ENCODE measurements at regions not wholly inside any gene's neighbourhood (a gene's known extent, or its start where the extent isn't known, plus 50 kb on each side); places are given as distances from the start of the nearest gene placed in this dataset.

- H4K20me1 ChIP-seq (ENCODE audit: insufficient read depth, low read length): no peaks in the 10 kb centered on the region
- DNase-seq (ENCODE audit: low spot score): no peak
- H3K36me3 ChIP-seq (ENCODE audit: insufficient read depth, low read length): no peaks in the 10 kb centered on the region
- POLR2A ChIA-PET: interaction anchor here (0.7 kb wide), 1 partner anchor 1138 kb away, joined by 3 read pairs; no protein-coding TSS in a partner anchor
- intact Hi-C loops (cut with micrococcal nuclease; ENCODE audit: unreplicated experiment): no loop called here
- no peaks in the 10 kb centered on the region for H3K9me3 ChIP-seq (ENCODE audit: low read length)
- BruUV-seq (replicated peaks): no TSS peak
- TF ChIP-seq EZH2phosphoT487 (IDR thresholded peaks at IDR 0.05; ENCODE audit: borderline replicate concordance, low read depth, low read length) (no peak), CTCF (conservative IDR thresholded peaks at IDR 0.05; ENCODE audit: low read length) (no peak)
- CTCF ChIA-PET (ENCODE audit: unreplicated experiment): no interaction called here
- no peak overlapping the region for H3K4me2 ChIP-seq (ENCODE audit: low read length)
- no peaks in the 10 kb centered on the region for H3K4me1 ChIP-seq (ENCODE audit: insufficient read depth, low read length, poor library complexity, severe bottlenecking)
- H3K27ac ChIP-seq (ENCODE audit: low read depth, low read length, poor library complexity, severe bottlenecking): no peak overlapping the region
- no peaks in the 10 kb centered on the region for H3K9me2 ChIP-seq (ENCODE audit: insufficient read depth, low read length)
- H3K79me2 ChIP-seq (ENCODE audit: insufficient read depth, low read depth, low read length): no peaks in the 10 kb centered on the region
- H2AFZ ChIP-seq (ENCODE audit: low read length): no peak overlapping the region
- no peak overlapping the region for H3K4me3 ChIP-seq (ENCODE audit: low read depth, low read length, poor library complexity, severe bottlenecking)
Observed at GRCh38 chr6:167575158-167575696, 250.3 kb downstream of the TTLL2 start.

- TF ChIP-seq CTCF (conservative IDR thresholded peaks at IDR 0.05; ENCODE audit: low read length): no peak
- TF ChIP-seq EZH2phosphoT487 (IDR thresholded peaks at IDR 0.05; ENCODE audit: borderline replicate concordance, low read depth, low read length): no peak
- intact Hi-C loops (cut with micrococcal nuclease; ENCODE audit: unreplicated experiment): no loop called here
- POLR2A ChIA-PET: no interaction called here
Observed at GRCh38 chr6:167576050-167576741, 250.5 kb upstream of the AFDN start.

GRCh38 chr6:167576828-167577503 is 249.7 kb upstream of the AFDN start:
- no peaks in the 10 kb centered on the region for H3K79me2 ChIP-seq (ENCODE audit: insufficient read depth, low read depth, low read length)
- no peak overlapping the region for H3K4me3 ChIP-seq (ENCODE audit: low read depth, low read length, poor library complexity, severe bottlenecking)
- no peaks in the 10 kb centered on the region for H3K9me3 ChIP-seq (ENCODE audit: low read length)
- TF ChIP-seq CTCF (conservative IDR thresholded peaks at IDR 0.05; ENCODE audit: low read length): no peak
- TF ChIP-seq EZH2phosphoT487 (IDR thresholded peaks at IDR 0.05; ENCODE audit: borderline replicate concordance, low read depth, low read length): no peak
- ChIA-PET POLR2A (no interaction called here), CTCF (ENCODE audit: unreplicated experiment) (no interaction called here)
- BruUV-seq (replicated peaks): no TSS peak
- H3K4me1 ChIP-seq (ENCODE audit: insufficient read depth, low read length, poor library complexity, severe bottlenecking): no peaks in the 10 kb centered on the region
- DNase-seq (ENCODE audit: low spot score): no peak
- H3K4me2 ChIP-seq (ENCODE audit: low read length): no peak overlapping the region
- intact Hi-C loops (cut with micrococcal nuclease; ENCODE audit: unreplicated experiment): no loop called here
- H3K27ac ChIP-seq (ENCODE audit: low read depth, low read length, poor library complexity, severe bottlenecking): no peak overlapping the region
- H2AFZ ChIP-seq (ENCODE audit: low read length): no peak overlapping the region
- no peaks in the 10 kb centered on the region for H4K20me1 ChIP-seq (ENCODE audit: insufficient read depth, low read length)
- no peaks in the 10 kb centered on the region for H3K9me2 ChIP-seq (ENCODE audit: insufficient read depth, low read length)
- no peaks in the 10 kb centered on the region for H3K36me3 ChIP-seq (ENCODE audit: insufficient read depth, low read length)

More at GRCh38 chr6:167576050-167576741, 250.5 kb upstream of the AFDN start:
- Histone ChIP-seq H3K36me3 (ENCODE audit: insufficient read depth, low read length) (no peaks in the 10 kb centered on the region), H3K9me2 (ENCODE audit: insufficient read depth, low read length) (no peaks in the 10 kb centered on the region), H3K9me3 (ENCODE audit: low read length) (no peaks in the 10 kb centered on the region), H3K79me2 (ENCODE audit: insufficient read depth, low read depth, low read length) (no peaks in the 10 kb centered on the region), H3K27ac (ENCODE audit: low read depth, low read length, poor library complexity, severe bottlenecking) (no peak overlapping the region), H3K4me2 (ENCODE audit: low read length) (no peak overlapping the region), H3K4me3 (ENCODE audit: low read depth, low read length, poor library complexity, severe bottlenecking) (no peak overlapping the region), H3K4me1 (ENCODE audit: insufficient read depth, low read length, poor library complexity, severe bottlenecking) (no peaks in the 10 kb centered on the region), H4K20me1 (ENCODE audit: insufficient read depth, low read length) (no peaks in the 10 kb centered on the region), H2AFZ (ENCODE audit: low read length) (no peak overlapping the region)
- CTCF ChIA-PET (ENCODE audit: unreplicated experiment): no interaction called here
- DNase-seq (ENCODE audit: low spot score): no peak
- no TSS peak for BruUV-seq (replicated peaks)
